Immature natural killer cell (primary cell): ENCODE measurements at regions not wholly inside any gene's neighbourhood (a gene's known extent, or its start where the extent isn't known, plus 50 kb on each side); places are given as distances from the start of the nearest gene placed in this dataset.
A peak's percentile ranks its signal among the peaks of the same experiment; 100 is the strongest.

Experiments used
- DNase-seq, 3 donors: peaks; one replicate each; pipeline ENCODE4 v3.0.0; 2022; ENCODE audit warnings: mixed read lengths in 1 of 3
- H3K27ac Mint-ChIP-seq, 6 donors: one replicate each; pipeline ENCODE4 v1.8.0; 2020; ENCODE audit warnings: mixed read lengths in 6 of 6, mild to moderate bottlenecking in 5 of 6, inconsistent platforms in 4 of 6, moderate library complexity in 3 of 6
- H3K27me3 Mint-ChIP-seq, 3 donors: one replicate each; pipeline ENCODE4 v1.8.0; 2020 to 2021; ENCODE audit warnings: low read depth in 3 of 3, mild to moderate bottlenecking in 3 of 3, mixed read lengths in 3 of 3, moderate library complexity in 3 of 3, inconsistent platforms in 1 of 3
- H3K36me3 Mint-ChIP-seq, 3 donors: one replicate each; pipeline ENCODE4 v1.8.0; 2020; ENCODE audit warnings: mixed read lengths in 3 of 3, inconsistent platforms in 2 of 3, mild to moderate bottlenecking in 2 of 3
- H3K4me1 Mint-ChIP-seq, 2 donors: one replicate each; pipeline ENCODE4 v1.8.0; 2020; ENCODE audit warnings: inconsistent platforms in 2 of 2, mild to moderate bottlenecking in 2 of 2, mixed read lengths in 2 of 2, moderate library complexity in 1 of 2
- H3K4me3 Mint-ChIP-seq, 5 donors: one replicate each; pipeline ENCODE4 v1.8.0; 2020; ENCODE audit warnings: mild to moderate bottlenecking in 5 of 5, mixed read lengths in 5 of 5, inconsistent platforms in 3 of 5, moderate library complexity in 3 of 5
- H3K9me3 Mint-ChIP-seq, 6 donors: one replicate each; pipeline ENCODE4 v1.8.0; 2020; ENCODE audit warnings: mild to moderate bottlenecking in 6 of 6, mixed read lengths in 6 of 6, inconsistent platforms in 4 of 6, moderate library complexity in 3 of 6

DNA sequence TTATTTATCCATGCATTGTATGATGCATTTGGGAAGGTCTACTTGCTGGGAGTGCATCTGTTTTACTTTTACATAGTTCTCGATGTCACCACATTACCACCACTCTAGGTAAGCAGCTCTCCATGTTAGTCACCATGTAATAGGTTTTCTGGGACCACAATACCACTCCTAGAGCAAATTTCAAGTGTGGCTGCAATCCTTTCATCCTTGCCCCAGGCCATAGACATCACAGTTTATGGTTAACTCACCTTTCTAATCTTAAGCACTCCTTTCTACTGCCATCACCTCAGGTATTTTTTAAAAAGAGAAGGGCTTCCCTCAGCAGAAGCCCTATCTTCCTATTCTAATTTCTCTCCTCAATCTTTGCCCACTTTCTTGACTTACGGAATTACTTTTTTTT lies 354.1 kb downstream of the PLK2 start:
- peak overlapping the region in 1 of 6 donors; percentile 22 for H3K27ac Mint-ChIP-seq
- no peak overlapping the region for H3K4me3 Mint-ChIP-seq
- peaks cover 0 to 12% (median 5%) of the 10 kb centered on the region in 6 donors for H3K9me3 Mint-ChIP-seq
- no peak for DNase-seq
- H3K27me3 Mint-ChIP-seq, result peaks cover 2% of the 10 kb centered on the region in 3 donors
- peaks cover 0 to 2% (median 0%) of the 10 kb centered on the region in 3 donors for H3K36me3 Mint-ChIP-seq
- no peaks in the 10 kb centered on the region for H3K4me1 Mint-ChIP-seq

- DNase-seq, result no peak
- Mint-ChIP-seq H3K9me3 (peaks cover 0 to 10% (median 5%) of the 10 kb centered on the region in 6 donors), H3K36me3 (no peaks in the 10 kb centered on the region), H3K27me3 (peaks cover 0 to 2% (median 0%) of the 10 kb centered on the region in 3 donors), H3K4me1 (peaks cover 0 to 8% of the 10 kb centered on the region in 2 donors), H3K4me3 (no peak overlapping the region), H3K27ac (no peak overlapping the region)
These were observed 360.6 kb downstream of the PLK2 start for GRCh38 chr5:58099257-58099656.

DNA sequence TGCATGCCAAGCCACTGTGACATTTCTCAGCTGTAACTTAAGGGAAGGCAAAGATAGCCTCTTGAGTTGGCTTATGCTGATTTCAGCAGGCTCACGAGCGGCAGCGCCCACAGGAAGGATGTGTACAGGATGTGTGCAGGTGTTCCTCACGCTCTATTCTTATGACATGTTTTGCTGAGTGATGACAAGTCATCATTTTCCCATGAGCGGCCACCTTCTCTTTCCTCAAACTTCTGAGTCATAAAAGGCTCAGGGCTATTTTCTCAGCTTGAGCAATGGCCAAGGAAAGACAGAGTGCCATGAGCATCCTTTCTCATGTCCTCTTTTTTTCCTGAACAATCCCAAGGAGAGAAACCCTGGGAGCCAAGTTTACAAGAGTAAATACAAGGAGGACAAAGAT lies 365.9 kb downstream of the PLK2 start:
- Mint-ChIP-seq H3K4me3 (no peak overlapping the region), H3K9me3 (peaks cover 0 to 2% (median 0%) of the 10 kb centered on the region in 6 donors), H3K36me3 (no peaks in the 10 kb centered on the region), H3K27me3 (peaks cover 0 to 2% (median 0%) of the 10 kb centered on the region in 3 donors), H3K27ac (no peak overlapping the region), H3K4me1 (peaks cover 2 to 21% of the 10 kb centered on the region in 2 donors)
- DNase-seq, result peak in 1 of 3 donors; percentile 0

DNA sequence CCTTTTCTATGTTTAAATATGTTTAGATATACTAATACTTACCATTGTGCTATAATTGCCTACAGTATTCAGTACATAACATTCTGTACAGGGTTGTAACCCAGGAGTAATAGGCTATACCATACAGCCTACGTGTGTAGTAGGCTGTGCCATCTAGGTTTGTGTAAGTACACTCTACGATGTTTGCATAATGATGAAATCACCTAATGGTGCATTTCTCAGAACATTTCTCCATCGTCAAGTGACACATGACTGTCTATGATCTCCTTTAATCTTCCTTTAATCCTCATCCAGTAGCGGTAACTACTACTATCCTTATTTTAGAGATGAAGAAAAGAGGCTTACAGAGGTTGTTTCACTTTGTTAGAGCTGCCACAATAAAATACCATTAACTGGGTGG lies 369.2 kb downstream of the PLK2 start:
- H3K4me3 Mint-ChIP-seq, result no peak overlapping the region
- H3K27me3 Mint-ChIP-seq, result peaks cover 0 to 2% (median 2%) of the 10 kb centered on the region in 3 donors
- H3K9me3 Mint-ChIP-seq, result no peaks in the 10 kb centered on the region
- no peak for DNase-seq
- no peaks in the 10 kb centered on the region for H3K36me3 Mint-ChIP-seq
- H3K4me1 Mint-ChIP-seq, result peaks cover 3 to 33% of the 10 kb centered on the region in 2 donors
- no peak overlapping the region for H3K27ac Mint-ChIP-seq

GRCh38 chr5:58088941-58089340 lies 370.9 kb downstream of the PLK2 start:
- no peak overlapping the region for H3K27ac Mint-ChIP-seq
- no peak for DNase-seq
- no peaks in the 10 kb centered on the region for H3K9me3 Mint-ChIP-seq
- no peaks in the 10 kb centered on the region for H3K36me3 Mint-ChIP-seq
- H3K27me3 Mint-ChIP-seq, result peaks cover 0 to 5% (median 2%) of the 10 kb centered on the region in 3 donors
- H3K4me3 Mint-ChIP-seq, result no peak overlapping the region
- H3K4me1 Mint-ChIP-seq, result peaks cover 2 to 22% of the 10 kb centered on the region in 2 donors

DNA sequence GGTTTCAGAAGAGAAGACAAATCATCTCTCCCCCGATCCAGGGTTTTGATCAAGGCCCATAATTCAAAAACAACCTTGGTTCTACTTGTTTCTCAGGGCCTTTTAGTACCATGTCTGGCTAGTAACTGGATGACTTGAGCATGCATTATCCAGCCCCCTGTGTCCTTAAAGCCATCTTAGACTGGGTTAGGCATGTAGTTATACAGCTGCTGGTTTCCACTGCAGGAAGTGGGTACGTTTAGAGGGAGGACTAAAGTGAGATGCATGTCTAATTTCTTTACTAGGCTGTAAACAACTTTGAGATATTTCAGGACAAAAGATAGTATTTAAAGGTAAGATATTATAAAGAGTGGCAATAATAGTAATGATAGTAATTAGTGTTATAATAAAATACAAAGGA lies 372.0 kb downstream of the PLK2 start:
- Mint-ChIP-seq H3K27ac (no peak overlapping the region), H3K9me3 (no peaks in the 10 kb centered on the region), H3K27me3 (peaks cover 0 to 5% (median 2%) of the 10 kb centered on the region in 3 donors), H3K36me3 (no peaks in the 10 kb centered on the region), H3K4me3 (no peak overlapping the region), H3K4me1 (peaks cover 1 to 13% of the 10 kb centered on the region in 2 donors)
- no peak for DNase-seq

DNA sequence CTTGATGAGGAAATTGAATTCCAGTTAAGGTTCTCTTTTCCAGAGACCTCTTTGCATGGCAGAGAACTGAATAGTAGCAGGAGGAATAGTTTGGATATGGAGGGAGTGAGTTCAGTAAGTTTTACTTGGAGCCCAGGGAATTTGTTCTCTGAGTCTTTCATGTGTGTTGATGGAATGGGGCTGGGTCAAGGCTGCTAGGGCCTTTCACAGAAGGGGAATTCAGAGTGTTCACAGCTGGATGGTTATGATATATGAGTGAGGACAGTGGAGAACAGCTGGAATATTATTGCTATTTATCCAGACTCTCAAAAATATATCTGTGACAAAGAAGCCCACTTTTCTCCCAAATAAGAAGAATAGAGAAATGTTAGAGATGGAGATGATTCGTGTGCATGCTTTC lies 372.8 kb downstream of the PLK2 start:
- Mint-ChIP-seq H3K27me3 (peaks cover 0 to 5% (median 2%) of the 10 kb centered on the region in 3 donors), H3K4me1 (peaks cover 1 to 13% of the 10 kb centered on the region in 2 donors), H3K27ac (no peak overlapping the region), H3K36me3 (no peaks in the 10 kb centered on the region), H3K9me3 (no peaks in the 10 kb centered on the region), H3K4me3 (no peak overlapping the region)
- no peak for DNase-seq

- no peak for DNase-seq
- Mint-ChIP-seq H3K27ac (no peak overlapping the region), H3K36me3 (no peaks in the 10 kb centered on the region), H3K4me3 (no peak overlapping the region), H3K27me3 (peaks cover 0 to 5% (median 2%) of the 10 kb centered on the region in 3 donors), H3K4me1 (peaks cover 1 to 13% of the 10 kb centered on the region in 2 donors), H3K9me3 (no peaks in the 10 kb centered on the region)
These were observed 374.1 kb downstream of the PLK2 start for GRCh38 chr5:58085800-58086199.

- H3K9me3 Mint-ChIP-seq, result no peaks in the 10 kb centered on the region
- H3K36me3 Mint-ChIP-seq, result no peaks in the 10 kb centered on the region
- no peak overlapping the region for H3K4me3 Mint-ChIP-seq
- no peaks in the 10 kb centered on the region for H3K4me1 Mint-ChIP-seq
- no peak for DNase-seq
- peaks cover 0 to 7% (median 2%) of the 10 kb centered on the region in 3 donors for H3K27me3 Mint-ChIP-seq
- H3K27ac Mint-ChIP-seq, result no peak overlapping the region
These were observed 378.5 kb downstream of the PLK2 start for GRCh38 chr5:58081435-58081834.

DNA sequence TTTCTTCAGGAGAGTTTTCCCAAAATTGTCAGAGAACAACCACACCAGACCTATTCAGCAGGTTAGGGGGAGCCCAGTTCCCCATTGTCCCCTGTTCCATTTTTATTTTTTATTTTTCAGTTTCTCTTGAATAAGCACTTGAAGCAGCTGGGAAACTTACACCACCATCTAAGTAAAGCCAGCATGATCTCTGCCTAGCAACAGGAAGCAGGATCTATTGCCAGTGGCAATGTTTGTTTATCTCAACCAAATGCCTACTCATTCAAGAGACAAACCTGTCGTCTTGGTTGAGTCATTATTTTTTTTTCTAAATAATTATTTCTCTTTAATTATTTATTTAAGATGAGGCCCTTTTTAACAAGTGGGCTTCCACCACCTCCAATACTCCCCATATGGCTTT lies 379.3 kb downstream of the PLK2 start:
- Mint-ChIP-seq H3K36me3 (no peaks in the 10 kb centered on the region), H3K27ac (no peak overlapping the region), H3K9me3 (no peaks in the 10 kb centered on the region), H3K4me3 (no peak overlapping the region), H3K4me1 (no peaks in the 10 kb centered on the region), H3K27me3 (peaks cover 0 to 5% (median 2%) of the 10 kb centered on the region in 3 donors)
- no peak for DNase-seq

DNA sequence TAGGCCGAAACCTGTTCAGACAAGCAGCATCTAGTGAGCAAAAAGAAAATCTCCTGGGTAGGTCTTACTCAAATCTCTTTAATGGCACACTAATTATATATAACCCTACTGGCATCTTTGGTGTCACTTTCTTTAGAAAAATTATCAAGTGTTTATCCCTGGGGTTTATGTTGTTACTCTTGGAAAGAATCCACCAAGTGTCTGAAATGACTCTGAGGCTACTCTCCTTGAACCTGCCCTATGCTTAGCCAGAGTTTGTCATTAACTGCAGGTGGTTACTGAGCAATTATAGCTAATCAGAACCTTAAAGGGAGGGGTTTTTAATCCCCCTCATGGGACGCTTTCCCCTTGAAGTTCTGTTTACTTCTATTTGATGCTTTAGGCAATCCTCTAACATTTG lies 381.9 kb downstream of the PLK2 start:
- peaks cover 0 to 3% (median 2%) of the 10 kb centered on the region in 3 donors for H3K27me3 Mint-ChIP-seq
- H3K4me1 Mint-ChIP-seq, result no peaks in the 10 kb centered on the region
- no peak overlapping the region for H3K4me3 Mint-ChIP-seq
- no peaks in the 10 kb centered on the region for H3K36me3 Mint-ChIP-seq
- no peak overlapping the region for H3K27ac Mint-ChIP-seq
- H3K9me3 Mint-ChIP-seq, result no peaks in the 10 kb centered on the region
- no peak for DNase-seq

- DNase-seq, result no peak
- Mint-ChIP-seq H3K4me1 (peaks cover 0 to 3% of the 10 kb centered on the region in 2 donors), H3K4me3 (no peak overlapping the region), H3K27me3 (peaks cover 0 to 3% (median under 1%) of the 10 kb centered on the region in 3 donors), H3K36me3 (no peaks in the 10 kb centered on the region), H3K27ac (no peak overlapping the region), H3K9me3 (no peaks in the 10 kb centered on the region)
These were observed 382.5 kb downstream of the PLK2 start for GRCh38 chr5:58077416-58077815.

- H3K27ac Mint-ChIP-seq, result no peak overlapping the region
These were observed 383.2 kb downstream of the PLK2 start for GRCh38 chr5:58076483-58077257.

GRCh38 chr5:58075907-58076306 lies 384.0 kb downstream of the PLK2 start:
- H3K36me3 Mint-ChIP-seq, result no peaks in the 10 kb centered on the region
- H3K27ac Mint-ChIP-seq, result no peak overlapping the region
- no peak overlapping the region for H3K4me3 Mint-ChIP-seq
- no peaks in the 10 kb centered on the region for H3K9me3 Mint-ChIP-seq
- H3K4me1 Mint-ChIP-seq, result peaks cover 3 to 16% of the 10 kb centered on the region in 2 donors
- H3K27me3 Mint-ChIP-seq, result peaks cover 0 to 3% (median 0%) of the 10 kb centered on the region in 3 donors
- DNase-seq, result no peak

More at GRCh38 chr5:58076483-58077257, 383.2 kb downstream of the PLK2 start:
- Mint-ChIP-seq H3K9me3 (no peaks in the 10 kb centered on the region), H3K36me3 (no peaks in the 10 kb centered on the region), H3K4me3 (no peak overlapping the region), H3K4me1 (peaks cover 3 to 11% of the 10 kb centered on the region in 2 donors), H3K27me3 (peaks cover 0 to 3% (median 0%) of the 10 kb centered on the region in 3 donors)
- DNase-seq, result no peak
